Mucosa of rectum (tissue), 2 donors: ENCODE measurements at regions not wholly inside any gene's neighbourhood (a gene's known extent, or its start where the extent isn't known, plus 50 kb on each side); places are given as distances from the start of the nearest gene placed in this dataset.

Source experiments
- H3K27ac ChIP-seq, 2 donors: one replicate each; pipeline ENCODE4 v1.7.0; 2013; ENCODE audit warnings: inconsistent platforms in 2 of 2, low read depth in 2 of 2, low read length in 2 of 2
- H3K27me3 ChIP-seq, 2 donors: one replicate each; pipeline ENCODE4 v1.7.0; 2013; ENCODE audit warnings: low read length in 2 of 2; ENCODE audit not compliant: control insufficient read depth in 2 of 2, insufficient read depth in 2 of 2
- H3K36me3 ChIP-seq, 2 donors: one replicate each; pipeline ENCODE4 v1.7.0; 2013; ENCODE audit warnings: low read length in 2 of 2; ENCODE audit not compliant: control insufficient read depth in 2 of 2, insufficient read depth in 2 of 2
- H3K4me1 ChIP-seq, 2 donors: one replicate each; pipeline ENCODE4 v1.7.0; 2013; ENCODE audit warnings: low read length in 2 of 2, mild to moderate bottlenecking in 1 of 2; ENCODE audit not compliant: control insufficient read depth in 2 of 2, insufficient read depth in 2 of 2
- H3K4me3 ChIP-seq, 2 donors: one replicate each; pipeline ENCODE4 v1.7.0; 2013; ENCODE audit warnings: low read length in 2 of 2
- H3K9ac ChIP-seq, 2 donors: one replicate each; pipeline ENCODE4 v1.7.0; 2013; ENCODE audit warnings: low read length in 2 of 2, low read depth in 1 of 2, mild to moderate bottlenecking in 1 of 2
- H3K9me3 ChIP-seq, 2 donors: one replicate each; pipeline ENCODE4 v1.7.0; 2013; ENCODE audit warnings: low read length in 2 of 2; ENCODE audit not compliant: control insufficient read depth in 2 of 2
- donor health status: healthy.
- donor health status: Normal muscosa, but diverticular disease.

- no peak overlapping the region for H3K4me3 ChIP-seq
- no peaks in the 10 kb centered on the region for H3K9me3 ChIP-seq
- no peaks in the 10 kb centered on the region for H3K36me3 ChIP-seq
- H3K9ac ChIP-seq, result no peak overlapping the region
- no peaks in the 10 kb centered on the region for H3K27me3 ChIP-seq
- H3K4me1 ChIP-seq, result no peaks in the 10 kb centered on the region
- no peak overlapping the region for H3K27ac ChIP-seq
Measured at GRCh38 chr3:5035113-5035512, 55.9 kb downstream of the BHLHE40 start.

- H3K27ac ChIP-seq, result no peak overlapping the region
- H3K4me1 ChIP-seq, result no peaks in the 10 kb centered on the region
- H3K9ac ChIP-seq, result no peak overlapping the region
- H3K36me3 ChIP-seq, result no peaks in the 10 kb centered on the region
- H3K27me3 ChIP-seq, result no peaks in the 10 kb centered on the region
- no peaks in the 10 kb centered on the region for H3K9me3 ChIP-seq
- no peak overlapping the region for H3K4me3 ChIP-seq
Measured at GRCh38 chr3:5035692-5036391, 56.6 kb downstream of the BHLHE40 start.

- Histone ChIP-seq H3K27me3 (no peaks in the 10 kb centered on the region), H3K36me3 (no peaks in the 10 kb centered on the region), H3K27ac (no peak overlapping the region), H3K4me1 (no peaks in the 10 kb centered on the region), H3K4me3 (no peak overlapping the region), H3K9ac (no peak overlapping the region), H3K9me3 (no peaks in the 10 kb centered on the region)
Measured at GRCh38 chr3:5036392-5036766, 57.1 kb downstream of the BHLHE40 start.

- Histone ChIP-seq H3K9me3 (no peaks in the 10 kb centered on the region), H3K4me3 (no peak overlapping the region), H3K4me1 (no peaks in the 10 kb centered on the region), H3K36me3 (no peaks in the 10 kb centered on the region), H3K9ac (no peak overlapping the region), H3K27me3 (no peaks in the 10 kb centered on the region), H3K27ac (no peak overlapping the region)
Measured at GRCh38 chr3:5036858-5037257, 57.6 kb downstream of the BHLHE40 start.

- no peaks in the 10 kb centered on the region for H3K9me3 ChIP-seq
- no peak overlapping the region for H3K9ac ChIP-seq
- no peak overlapping the region for H3K27ac ChIP-seq
- no peaks in the 10 kb centered on the region for H3K4me1 ChIP-seq
- no peaks in the 10 kb centered on the region for H3K36me3 ChIP-seq
- H3K27me3 ChIP-seq, result no peaks in the 10 kb centered on the region
- H3K4me3 ChIP-seq, result no peak overlapping the region
Measured at GRCh38 chr3:5039585-5039984, 60.3 kb downstream of the BHLHE40 start.

GRCh38 chr3:5041315-5041714 is 62.1 kb downstream of the BHLHE40 start:
- Histone ChIP-seq H3K9ac (no peak overlapping the region), H3K27me3 (no peaks in the 10 kb centered on the region), H3K4me3 (no peak overlapping the region), H3K4me1 (no peaks in the 10 kb centered on the region), H3K36me3 (no peaks in the 10 kb centered on the region), H3K27ac (no peak overlapping the region), H3K9me3 (no peaks in the 10 kb centered on the region)

- no peak overlapping the region for H3K9ac ChIP-seq
- no peaks in the 10 kb centered on the region for H3K36me3 ChIP-seq
- no peak overlapping the region for H3K27ac ChIP-seq
- no peak overlapping the region for H3K4me3 ChIP-seq
- H3K4me1 ChIP-seq, result no peaks in the 10 kb centered on the region
- no peaks in the 10 kb centered on the region for H3K27me3 ChIP-seq
- no peaks in the 10 kb centered on the region for H3K9me3 ChIP-seq
Measured at GRCh38 chr3:5045961-5046360, 66.7 kb downstream of the BHLHE40 start.

- Histone ChIP-seq H3K27me3 (no peaks in the 10 kb centered on the region), H3K4me1 (no peaks in the 10 kb centered on the region), H3K36me3 (no peaks in the 10 kb centered on the region), H3K9me3 (no peaks in the 10 kb centered on the region), H3K27ac (no peak overlapping the region), H3K9ac (no peak overlapping the region), H3K4me3 (no peak overlapping the region)
Measured at GRCh38 chr3:5047764-5048419, 68.7 kb downstream of the BHLHE40 start.

GRCh38 chr3:5051772-5052171 is 70.3 kb upstream of the ARL8B start:
- Histone ChIP-seq H3K27ac (no peak overlapping the region), H3K27me3 (no peaks in the 10 kb centered on the region), H3K4me3 (no peak overlapping the region), H3K4me1 (no peaks in the 10 kb centered on the region), H3K9ac (no peak overlapping the region), H3K36me3 (no peaks in the 10 kb centered on the region), H3K9me3 (no peaks in the 10 kb centered on the region)

- Histone ChIP-seq H3K4me3 (no peak overlapping the region), H3K9me3 (no peaks in the 10 kb centered on the region), H3K9ac (no peak overlapping the region), H3K27me3 (no peaks in the 10 kb centered on the region), H3K4me1 (no peaks in the 10 kb centered on the region), H3K27ac (no peak overlapping the region), H3K36me3 (no peaks in the 10 kb centered on the region)
Measured at GRCh38 chr3:5052247-5052646, 69.8 kb upstream of the ARL8B start.
